Heart left ventricle (tissue), 16 donors: ENCODE measurements at regions not wholly inside any gene's neighbourhood (a gene's known extent, or its start where the extent isn't known, plus 50 kb on each side); places are given as distances from the start of the nearest gene placed in this dataset.

Experiments
- ATAC-seq, 4 donors: fragments of 200-7000 bp; cut with Tn5 transposase; one replicate each; pipeline ENCODE4 v1.9.1; 2020 to 2022; ENCODE audit warnings: moderate library complexity in 4 of 4, mild to moderate bottlenecking in 3 of 4, moderate number of reproducible peaks in 1 of 4
- DNase-seq, 5 donors: peaks; one replicate each; pipeline ENCODE4 v3.0.0-alpha.2; 2020
- H3K27ac ChIP-seq, 12 donors: fragments of 200-600 bp; sonication (generic) in 4 of 12; one replicate each; pipeline versions ENCODE4 v1.5.0 to v1.8.0; 2016 to 2022; ENCODE audit warnings: mild to moderate bottlenecking in 2 of 12
- H3K27me3 ChIP-seq, 9 donors: fragments of 200-600 bp; sonication (generic) in 2 of 9; one replicate each; pipeline versions ENCODE4 v1.5.1 to v1.8.0; 2016 to 2022; ENCODE audit warnings: mild to moderate bottlenecking in 3 of 9
- H3K36me3 ChIP-seq, 9 donors: fragments of 200-600 bp; sonication (generic) in 2 of 9; one replicate each; pipeline versions ENCODE4 v1.5.0 to v1.8.0; 2018 to 2022; ENCODE audit warnings: mild to moderate bottlenecking in 2 of 9
- H3K4me1 ChIP-seq, 12 donors: fragments of 200-600 bp; sonication (generic) in 4 of 12; one replicate each; pipeline versions ENCODE4 v1.5.0 to v1.8.0; 2016 to 2022; ENCODE audit warnings: mild to moderate bottlenecking in 3 of 12
- H3K4me3 ChIP-seq, 12 donors: fragments of 200-600 bp; sonication (generic) in 4 of 12; one replicate each; pipeline versions ENCODE4 v1.5.0 to v1.8.0; 2017 to 2022; ENCODE audit warnings: mild to moderate bottlenecking in 9 of 12, moderate library complexity in 4 of 12
- H3K9me3 ChIP-seq, 12 donors: fragments of 200-600 bp; sonication (generic) in 4 of 12; one replicate each; pipeline versions ENCODE4 v1.5.0 to v1.8.0; 2016 to 2022; ENCODE audit warnings: mild to moderate bottlenecking in 1 of 12
- POLR2A ChIP-seq, 2 donors: fragments of 450-650 bp; IDR thresholded peaks; one replicate each; pipeline ENCODE4 v1.6.1; 2017; ENCODE audit warnings: antibody characterized with exemption in 2 of 2, mild to moderate bottlenecking in 2 of 2, moderate library complexity in 2 of 2
- WGBS, 4 donors: extraction: QIAGEN DNeasy Blood & Tissue Kit in 2 of 4; methylation state at CpG; one replicate each; pipeline versions ENCODE4 v1.1.5 to v1.1.7; 2013 to 2018; 5-methylcytosine and 5-hydroxymethylcytosine counted together
- intact Hi-C, 10 donors: fragments of 100-400 bp; cut with DNase I; formaldehyde crosslinking; loops; one replicate each; pipeline versions ENCODE4 v1.11.1 to v1.14.2; 2022
- TF ChIP-seq, protein P1 (sequence below), 12 donors: fragments of 200-600 bp; sonication (generic) in 4 of 12; IDR thresholded peaks; one replicate each; pipeline versions ENCODE4 v1.5.0 to v1.8.0; 2018 to 2022; ENCODE audit warnings: antibody characterized with exemption in 12 of 12, mild to moderate bottlenecking in 5 of 12
- donor health status: ischemic (EF 13 %, LVEDD 7.1; RV severe dilation, severe dysfunction).
- donor health status: healthy with polysubstance abuse.
- donor health status: DM: no; HTN: yes; CAD: no.
- donor health status: DM: no; HTN: no; CAD: no.
- donor health status: ischemic (EF 25% LVEDD 6.9; RV normal size, moderate dysfunction).
- donor health status: ischemic (EF 25% LVEDD 5.7; RV mildly dilated, moderate dysfunction).
- donor health status: healthy.
- donor health status: DM: yes; HTN: yes; CAD: no.
- donor health status: ischemic (EF 35%, LVEDD 5.7; RV mildly dilated, moderate dysfunction).
- donor health status: nonischemic (EF 11% LVEDD 7.7; RV severe dilation, severe dysfunction).
- donor health status: DM: yes; HTN: yes; CAD: no.
- donor health status: PGD.
- donor health status: ischemic (EF 29% LVEDD 5.4; RV normal size, mild dysfunction).
- donor health status: nonischemic (EF 23%, LVEDD 6.1; RV moderate dilation, normal function).

DNA sequence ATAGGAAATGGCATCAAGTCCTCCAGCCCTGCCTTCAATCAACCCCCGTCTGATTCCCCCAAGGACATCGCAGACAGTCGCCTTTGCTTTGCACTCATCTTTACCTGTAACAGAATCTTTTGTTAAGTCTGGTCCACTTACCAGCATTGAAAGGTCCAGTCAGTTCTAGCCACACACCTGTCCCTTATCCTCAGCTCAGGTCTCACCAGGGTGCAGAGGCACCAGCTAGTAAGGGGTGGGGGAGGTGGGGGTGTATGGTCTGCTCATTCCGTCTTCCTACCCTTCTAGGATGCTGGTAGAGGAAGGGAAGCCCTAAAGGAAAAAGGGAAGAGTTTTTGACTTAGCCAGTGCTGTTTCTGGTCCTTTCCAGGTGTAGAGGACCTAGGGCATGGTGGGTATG lies 427.7 kb downstream of the MATN1 start:
- Histone ChIP-seq H3K36me3 (no peaks in the 10 kb centered on the region), H3K4me3 (no peak overlapping the region), H3K27ac (no peak overlapping the region), H3K4me1 (no peaks in the 10 kb centered on the region), H3K9me3 (peaks cover 0 to 15% (median 0%) of the 10 kb centered on the region in 12 donors), H3K27me3 (peaks cover 0 to 36% (median 7%) of the 10 kb centered on the region in 9 donors)
- ATAC-seq = no peak
- intact Hi-C loops = no loop called here
- TF ChIP-seq POLR2A (IDR thresholded peaks at IDR 0.05) = no peak
- TF ChIP-seq, protein P1, sequence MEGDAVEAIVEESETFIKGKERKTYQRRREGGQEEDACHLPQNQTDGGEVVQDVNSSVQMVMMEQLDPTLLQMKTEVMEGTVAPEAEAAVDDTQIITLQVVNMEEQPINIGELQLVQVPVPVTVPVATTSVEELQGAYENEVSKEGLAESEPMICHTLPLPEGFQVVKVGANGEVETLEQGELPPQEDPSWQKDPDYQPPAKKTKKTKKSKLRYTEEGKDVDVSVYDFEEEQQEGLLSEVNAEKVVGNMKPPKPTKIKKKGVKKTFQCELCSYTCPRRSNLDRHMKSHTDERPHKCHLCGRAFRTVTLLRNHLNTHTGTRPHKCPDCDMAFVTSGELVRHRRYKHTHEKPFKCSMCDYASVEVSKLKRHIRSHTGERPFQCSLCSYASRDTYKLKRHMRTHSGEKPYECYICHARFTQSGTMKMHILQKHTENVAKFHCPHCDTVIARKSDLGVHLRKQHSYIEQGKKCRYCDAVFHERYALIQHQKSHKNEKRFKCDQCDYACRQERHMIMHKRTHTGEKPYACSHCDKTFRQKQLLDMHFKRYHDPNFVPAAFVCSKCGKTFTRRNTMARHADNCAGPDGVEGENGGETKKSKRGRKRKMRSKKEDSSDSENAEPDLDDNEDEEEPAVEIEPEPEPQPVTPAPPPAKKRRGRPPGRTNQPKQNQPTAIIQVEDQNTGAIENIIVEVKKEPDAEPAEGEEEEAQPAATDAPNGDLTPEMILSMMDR (IDR thresholded peaks at IDR 0.05) = no peak
- peak in 1 of 5 donors; percentile 1 for DNase-seq
- WGBS, 4 donors = 81 to 87% (median 84%) methylated on average over 4 of the region's 4 CpGs

DNA sequence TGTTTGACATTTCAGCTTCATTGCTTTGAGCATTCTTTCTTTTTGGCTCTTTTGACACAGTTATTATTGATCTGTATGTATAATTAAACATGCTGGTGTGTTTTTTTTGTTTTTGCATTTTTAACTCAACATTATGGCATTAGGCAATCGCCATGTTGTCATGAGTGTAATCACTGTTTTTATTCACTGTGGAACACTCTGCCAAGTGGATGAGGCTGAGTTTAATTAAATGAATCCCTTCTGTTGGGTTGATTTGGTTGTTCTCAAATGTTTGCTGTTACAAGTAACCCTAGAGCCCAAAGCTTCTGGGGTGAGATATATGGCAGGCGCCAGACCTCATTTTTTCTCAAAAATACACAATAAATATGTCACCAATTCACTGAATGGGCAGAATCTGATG lies 428.1 kb downstream of the MATN1 start:
- ATAC-seq (no peak), DNase-seq (no peak)
- H3K4me3 ChIP-seq = no peak overlapping the region
- no peak overlapping the region for H3K27ac ChIP-seq
- no peaks in the 10 kb centered on the region for H3K36me3 ChIP-seq
- intact Hi-C loops = no loop called here
- no peaks in the 10 kb centered on the region for H3K4me1 ChIP-seq
- TF ChIP-seq, protein P1 (IDR thresholded peaks at IDR 0.05) = no peak
- TF ChIP-seq POLR2A (IDR thresholded peaks at IDR 0.05) = no peak
- 85 to 88% (median 86%) methylated on average over 2 of the region's 2 CpGs for WGBS, 4 donors
- peaks cover 0 to 15% (median 0%) of the 10 kb centered on the region in 12 donors for H3K9me3 ChIP-seq
- H3K27me3 ChIP-seq = peaks cover 0 to 32% (median 7%) of the 10 kb centered on the region in 9 donors

DNA sequence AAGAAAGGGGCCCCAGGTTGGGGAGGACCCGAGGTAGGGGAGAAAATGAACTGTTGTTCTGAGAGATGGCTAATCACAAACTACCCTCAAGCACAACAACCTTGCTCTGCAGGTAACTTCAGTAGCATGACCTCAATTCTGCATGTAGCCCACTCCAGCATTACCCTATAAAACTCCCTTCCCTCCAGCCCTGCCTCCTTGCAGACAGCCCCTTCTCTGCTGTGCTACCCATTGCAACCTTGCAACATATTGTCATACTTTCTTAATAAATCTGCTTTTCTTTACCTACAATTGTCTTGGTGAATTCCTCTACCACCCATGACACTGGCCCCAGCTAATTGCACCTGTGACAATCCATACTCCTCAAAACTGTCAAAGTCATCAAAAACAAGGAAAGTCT lies 428.9 kb downstream of the MATN1 start:
- DNase-seq = peak in 1 of 5 donors; percentile 1

DNA sequence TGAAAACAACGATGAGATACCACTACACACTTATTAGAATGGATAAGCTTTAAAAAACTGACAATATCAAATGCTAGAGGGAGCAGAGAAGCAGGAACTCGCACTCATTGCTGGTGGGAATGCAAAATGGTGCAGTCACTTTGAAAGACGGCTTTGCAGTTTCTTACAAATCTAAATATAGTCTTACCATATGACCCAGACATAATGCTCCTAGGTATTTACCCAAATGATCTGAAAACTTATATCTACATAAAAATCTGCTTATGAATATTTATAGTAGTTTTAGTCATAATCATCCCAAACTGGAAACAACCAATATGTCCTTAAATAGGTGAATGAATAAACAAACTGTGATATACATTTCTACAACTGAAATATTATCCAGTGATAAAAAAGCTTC lies 430.9 kb downstream of the MATN1 start:
- intact Hi-C loops = no loop called here
- Histone ChIP-seq H3K9me3 (peaks cover 0 to 6% (median 0%) of the 10 kb centered on the region in 12 donors), H3K4me3 (no peak overlapping the region), H3K36me3 (no peaks in the 10 kb centered on the region), H3K27me3 (peaks cover 0 to 14% (median 0%) of the 10 kb centered on the region in 9 donors), H3K4me1 (no peaks in the 10 kb centered on the region), H3K27ac (no peak overlapping the region)
- ATAC-seq (no peak), DNase-seq (no peak)
- WGBS, 4 donors = 61 to 65% (median 63%) methylated on average over 3 of the region's 3 CpGs
- TF ChIP-seq, protein P1 (IDR thresholded peaks at IDR 0.05) = no peak
- TF ChIP-seq POLR2A (IDR thresholded peaks at IDR 0.05) = no peak

More for the DNA sequence above, 428.9 kb downstream of the MATN1 start:
- no peaks in the 10 kb centered on the region for H3K4me1 ChIP-seq
- 54 to 65% (median 56%) methylated on average over 1 of the region's 1 CpG for WGBS, 4 donors
- H3K27me3 ChIP-seq = peaks cover 0 to 24% (median 0%) of the 10 kb centered on the region in 9 donors
- ATAC-seq = no peak
- H3K36me3 ChIP-seq = no peaks in the 10 kb centered on the region
- peaks cover 0 to 15% (median 0%) of the 10 kb centered on the region in 12 donors for H3K9me3 ChIP-seq
- no peak for TF ChIP-seq POLR2A (IDR thresholded peaks at IDR 0.05)
- TF ChIP-seq, protein P1 (IDR thresholded peaks at IDR 0.05) = no peak
- H3K27ac ChIP-seq = no peak overlapping the region
- H3K4me3 ChIP-seq = no peak overlapping the region
- intact Hi-C loops = no loop called here
